Stomach (tissue), 4 donors: ENCODE measurements at regions not wholly inside any gene's neighbourhood (a gene's known extent, or its start where the extent isn't known, plus 50 kb on each side); places are given as distances from the start of the nearest gene placed in this dataset.

Source experiments
- CTCF ChIP-seq, 7 experiments: fragments of 450-650 bp in 4 of 7; fragments of 200-600 bp in 3 of 7; sonication (generic) in 3 of 7; IDR thresholded peaks; one replicate each; pipeline ENCODE4 v1.5.1; 2016 to 2019; ENCODE audit warnings: antibody characterized with exemption in 7 of 7, control low read depth in 2 of 7, mild to moderate bottlenecking in 1 of 7
- POLR2AphosphoS5 ChIP-seq, 3 donors: sonication (generic); formaldehyde crosslinking; IDR thresholded peaks; one replicate each; pipeline ENCODE4 v1.6.1; 2016; ENCODE audit warnings: antibody characterized with exemption in 3 of 3

GRCh38 chr11:112369916-112370315 is 109.3 kb upstream of the PLET1 start:
- TF ChIP-seq CTCF (IDR thresholded peaks at IDR 0.05), result no peak
- no peak for TF ChIP-seq POLR2AphosphoS5 (IDR thresholded peaks at IDR 0.05)
